ENCODE measurements at regions not wholly inside any gene's neighbourhood (a gene's known extent, or its start where the extent isn't known, plus 50 kb on each side); places are given as distances from the start of the nearest gene placed in this dataset.

DNA sequence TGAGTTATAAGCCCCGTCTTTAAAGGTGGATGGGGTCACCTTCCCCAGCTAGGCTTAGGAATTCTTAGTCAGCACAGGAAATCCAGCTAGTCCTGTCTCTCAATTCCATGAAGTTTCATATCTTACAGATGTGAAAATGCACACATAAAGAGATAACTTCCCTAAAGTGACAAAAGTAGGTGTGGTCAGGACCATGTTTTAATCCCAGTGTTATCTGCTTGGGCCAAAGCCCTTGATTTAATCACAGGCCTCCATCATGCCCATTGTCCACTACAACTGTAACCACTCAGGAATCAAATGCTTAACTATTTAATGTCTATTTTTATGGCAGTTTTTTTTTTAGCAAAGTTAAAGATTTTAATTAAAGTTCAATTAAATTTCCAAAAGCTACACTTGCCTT, 194.4 kb upstream of the BTG1 start:
- Mint-ChIP-seq H3K27me3 (ENCODE audit: unreplicated experiment) (no peaks in the 10 kb centered on the region), H3K36me3 (ENCODE audit: insufficient read depth, unreplicated experiment) (no peaks in the 10 kb centered on the region), H3K4me1 (ENCODE audit: low read depth, unreplicated experiment) (peaks cover 12% of the 10 kb centered on the region), H3K9me3 (ENCODE audit: low read depth, unreplicated experiment) (no peaks in the 10 kb centered on the region), H3K27ac (ENCODE audit: unreplicated experiment) (no peak overlapping the region), H3K4me3 (ENCODE audit: low read depth, unreplicated experiment) (no peak overlapping the region)
- BruUV-seq (replicated peaks), result no TSS peak
- CTCF ChIA-PET, result no interaction called here
- DNase-seq, result no peak
- intact Hi-C loops (cut with micrococcal nuclease; ENCODE audit: unreplicated experiment), result no loop called here
- TF ChIP-seq CTCF (IDR thresholded peaks at IDR 0.05; ENCODE audit: unreplicated experiment), result no peak

DNA sequence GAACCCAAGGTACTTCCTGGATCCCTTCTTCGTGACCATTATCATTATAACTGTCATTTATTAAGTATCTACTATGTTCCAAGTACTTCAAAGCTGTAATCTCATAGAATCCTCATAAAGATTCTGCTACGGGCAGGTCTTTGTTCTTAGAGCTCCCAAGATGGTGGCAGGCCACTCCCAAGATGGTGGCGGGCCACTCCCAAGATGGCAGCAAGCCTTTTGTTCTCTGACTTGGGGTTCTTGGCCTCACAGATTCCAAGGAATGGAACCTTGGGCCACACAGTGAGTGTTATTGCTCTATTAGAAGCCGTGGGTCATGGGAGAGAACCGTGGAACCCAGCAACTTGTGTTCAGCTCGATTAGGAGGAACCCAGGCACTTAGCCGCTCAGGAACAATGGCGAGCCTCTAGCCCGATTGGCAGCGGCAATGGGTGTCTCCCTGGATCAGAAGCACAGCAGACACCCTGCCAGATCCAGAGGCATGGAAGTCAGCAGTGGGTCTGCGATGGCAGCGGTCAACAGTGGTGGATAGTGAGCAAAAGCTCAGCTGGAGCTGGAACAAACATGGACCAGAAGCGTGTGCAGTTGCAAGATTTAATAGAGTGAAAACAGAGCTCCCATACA, 193.7 kb upstream of the BTG1 start:
- Mint-ChIP-seq H3K36me3 (ENCODE audit: insufficient read depth, unreplicated experiment) (no peaks in the 10 kb centered on the region), H3K4me1 (ENCODE audit: low read depth, unreplicated experiment) (peaks cover 12% of the 10 kb centered on the region), H3K9me3 (ENCODE audit: low read depth, unreplicated experiment) (no peaks in the 10 kb centered on the region), H3K27me3 (ENCODE audit: unreplicated experiment) (no peaks in the 10 kb centered on the region), H3K27ac (ENCODE audit: unreplicated experiment) (no peak overlapping the region), H3K4me3 (ENCODE audit: low read depth, unreplicated experiment) (no peak overlapping the region)
- intact Hi-C loops (cut with micrococcal nuclease; ENCODE audit: unreplicated experiment), result no loop called here
- CTCF ChIA-PET, result no interaction called here
- no peak for DNase-seq
- BruUV-seq (replicated peaks), result no TSS peak
- TF ChIP-seq CTCF (IDR thresholded peaks at IDR 0.05; ENCODE audit: unreplicated experiment), result no peak

DNA sequence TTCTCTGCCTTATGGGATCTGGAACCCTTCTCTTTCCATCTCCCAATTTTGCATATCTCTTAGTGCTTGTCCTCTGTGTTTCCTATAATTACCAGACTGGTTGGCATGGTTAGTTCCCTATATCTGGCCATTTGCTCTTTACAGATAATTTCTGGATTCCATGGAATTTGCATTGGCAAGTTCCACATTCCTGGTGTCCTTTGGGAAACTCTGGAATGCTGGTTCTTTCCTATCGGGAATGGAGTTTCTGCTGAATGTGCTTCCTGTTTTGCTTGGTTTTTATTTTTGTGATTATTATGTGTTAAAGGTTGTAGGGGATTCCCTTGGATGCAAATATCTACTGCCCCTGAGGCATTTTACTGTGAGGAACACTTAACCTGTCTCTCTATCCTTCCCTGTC, 193.0 kb upstream of the BTG1 start:
- Mint-ChIP-seq H3K4me1 (ENCODE audit: low read depth, unreplicated experiment) (peaks cover 12% of the 10 kb centered on the region), H3K27ac (ENCODE audit: unreplicated experiment) (no peak overlapping the region), H3K4me3 (ENCODE audit: low read depth, unreplicated experiment) (no peak overlapping the region), H3K36me3 (ENCODE audit: insufficient read depth, unreplicated experiment) (no peaks in the 10 kb centered on the region), H3K9me3 (ENCODE audit: low read depth, unreplicated experiment) (no peaks in the 10 kb centered on the region), H3K27me3 (ENCODE audit: unreplicated experiment) (no peaks in the 10 kb centered on the region)
- CTCF ChIA-PET, result no interaction called here
- BruUV-seq (replicated peaks), result no TSS peak
- intact Hi-C loops (cut with micrococcal nuclease; ENCODE audit: unreplicated experiment), result no loop called here
- no peak for DNase-seq
- no peak for TF ChIP-seq CTCF (IDR thresholded peaks at IDR 0.05; ENCODE audit: unreplicated experiment)

- no peaks in the 10 kb centered on the region for H3K9me3 Mint-ChIP-seq (ENCODE audit: low read depth, unreplicated experiment)
- H3K27ac Mint-ChIP-seq (ENCODE audit: unreplicated experiment), result no peak overlapping the region
- no peak for TF ChIP-seq CTCF (IDR thresholded peaks at IDR 0.05; ENCODE audit: unreplicated experiment)
- BruUV-seq (replicated peaks), result no TSS peak
- no peak for DNase-seq
- CTCF ChIA-PET, result no interaction called here
- H3K36me3 Mint-ChIP-seq (ENCODE audit: insufficient read depth, unreplicated experiment), result no peaks in the 10 kb centered on the region
- H3K4me1 Mint-ChIP-seq (ENCODE audit: low read depth, unreplicated experiment), result peaks cover 12% of the 10 kb centered on the region
- no peaks in the 10 kb centered on the region for H3K27me3 Mint-ChIP-seq (ENCODE audit: unreplicated experiment)
- H3K4me3 Mint-ChIP-seq (ENCODE audit: low read depth, unreplicated experiment), result no peak overlapping the region
- intact Hi-C loops (cut with micrococcal nuclease; ENCODE audit: unreplicated experiment), result no loop called here
Observed at GRCh38 chr12:92338102-92338501, 192.5 kb upstream of the BTG1 start.

Measured in Calu3 (cell line).